Naive thymus-derived CD4-positive, alpha-beta T cell (primary cell): ENCODE measurements at regions not wholly inside any gene's neighbourhood (a gene's known extent, or its start where the extent isn't known, plus 50 kb on each side); places are given as distances from the start of the nearest gene placed in this dataset.

ENCODE experiments used
- ATAC-seq: fragments of 150-1000 bp; cut with Tn5 transposase; 2 replicates; pipeline ENCODE4 v1.10.0; 2021; ENCODE audit warnings: mild to moderate bottlenecking, moderate library complexity
- CTCF ChIA-PET: fragments of 350-600 bp; sonication (Branson Sonifier 250); formaldehyde crosslinking; loops from one replicate; lab custom pipeline; 2021; ENCODE audit warnings: antibody characterized with exemption; lab: Charles Lee
- POLR2A ChIA-PET: fragments of 350-600 bp; sonication (Branson Sonifier 250); formaldehyde crosslinking; loops from one replicate; lab custom pipeline; 2021; ENCODE audit warnings: antibody characterized with exemption, inconsistent platforms; lab: Charles Lee
- DNase-seq, 9 donors: peaks; one replicate each; pipeline versions ENCODE4 v3.0.0 to v3.0.0-alpha.2; 2020 to 2022; ENCODE audit warnings: mixed read lengths in 1 of 9
- H3K27ac ChIP-seq: one replicate; pipeline ENCODE4 v1.7.0; 2013; ENCODE audit warnings: mild to moderate bottlenecking, low read depth, low read length, moderate library complexity
- H3K27me3 ChIP-seq, 2 donors: one replicate each; pipeline ENCODE4 v1.7.0; 2013; ENCODE audit warnings: low read length in 2 of 2, mild to moderate bottlenecking in 2 of 2, moderate library complexity in 2 of 2; ENCODE audit not compliant: control insufficient read depth in 2 of 2, insufficient read depth in 2 of 2
- H3K36me3 ChIP-seq, 3 experiments: 1 replicate in 2 of 3; 2 replicates in 1 of 3; pipeline ENCODE4 v1.7.0; 2013; ENCODE audit warnings: low read length in 3 of 3, mild to moderate bottlenecking in 3 of 3, moderate library complexity in 1 of 3; ENCODE audit not compliant: insufficient read depth in 3 of 3, control insufficient read depth in 2 of 3
- H3K4me1 ChIP-seq, 2 donors: one replicate each; pipeline ENCODE4 v1.7.0; 2013; ENCODE audit warnings: low read length in 2 of 2, mild to moderate bottlenecking in 2 of 2, moderate library complexity in 1 of 2; ENCODE audit not compliant: control insufficient read depth in 2 of 2, insufficient read depth in 2 of 2
- H3K4me3 ChIP-seq: 2 replicates; pipeline ENCODE4 v1.7.0; 2013; ENCODE audit warnings: mild to moderate bottlenecking, low read length
- H3K9me3 ChIP-seq, 3 experiments: 1 replicate in 2 of 3; 2 replicates in 1 of 3; pipeline ENCODE4 v1.7.0; 2013; ENCODE audit warnings: low read length in 3 of 3; ENCODE audit not compliant: control insufficient read depth in 2 of 3
- H3K27ac Mint-ChIP-seq, 9 donors: one replicate each; pipeline ENCODE4 v1.8.0; 2020 to 2022; ENCODE audit warnings: mixed read lengths in 9 of 9, mild to moderate bottlenecking in 8 of 9, moderate library complexity in 5 of 9, inconsistent platforms in 2 of 9
- H3K27me3 Mint-ChIP-seq, 5 donors: one replicate each; pipeline ENCODE4 v1.8.0; 2021 to 2022; ENCODE audit warnings: mixed read lengths in 5 of 5, mild to moderate bottlenecking in 1 of 5
- H3K36me3 Mint-ChIP-seq, 5 donors: one replicate each; pipeline ENCODE4 v1.8.0; 2020 to 2022; ENCODE audit warnings: mixed read lengths in 5 of 5, mild to moderate bottlenecking in 3 of 5, inconsistent platforms in 1 of 5
- H3K4me1 Mint-ChIP-seq, 7 donors: one replicate each; pipeline ENCODE4 v1.8.0; 2020 to 2022; ENCODE audit warnings: mixed read lengths in 7 of 7, mild to moderate bottlenecking in 3 of 7, inconsistent platforms in 1 of 7
- H3K4me3 Mint-ChIP-seq, 10 donors: one replicate each; pipeline ENCODE4 v1.8.0; 2020 to 2022; ENCODE audit warnings: mild to moderate bottlenecking in 10 of 10, mixed read lengths in 10 of 10, moderate library complexity in 6 of 10, inconsistent platforms in 2 of 10
- H3K9me3 Mint-ChIP-seq, 11 donors: one replicate each; pipeline ENCODE4 v1.8.0; 2020 to 2022; ENCODE audit warnings: mixed read lengths in 11 of 11, mild to moderate bottlenecking in 4 of 11, inconsistent platforms in 1 of 11, moderate library complexity in 1 of 11
- intact Hi-C, 2 donors: fragments of 100-400 bp; cut with micrococcal nuclease; formaldehyde crosslinking; loops; one replicate each; pipeline ENCODE4 v1.15.1; 2023

- H3K27ac Mint-ChIP-seq: no peak overlapping the region
- H3K9me3 Mint-ChIP-seq: peaks cover 0 to 5% (median 0%) of the 10 kb centered on the region in 11 donors
- no peaks in the 10 kb centered on the region for H3K9me3 ChIP-seq
- ChIA-PET POLR2A (no interaction called here), CTCF (no interaction called here)
- peaks cover 0 to 10% (median 6%) of the 10 kb centered on the region in 5 donors for H3K27me3 Mint-ChIP-seq
- no peak overlapping the region for H3K4me3 ChIP-seq
- H3K36me3 Mint-ChIP-seq: no peaks in the 10 kb centered on the region
- H3K27ac ChIP-seq: no peak overlapping the region
- H3K36me3 ChIP-seq: no peaks in the 10 kb centered on the region
- ATAC-seq (no peak), DNase-seq (no peak)
- H3K4me3 Mint-ChIP-seq: no peak overlapping the region
- H3K4me1 Mint-ChIP-seq: peaks cover 0 to 5% (median 0%) of the 10 kb centered on the region in 7 donors
- intact Hi-C loops: no loop called here
- H3K27me3 ChIP-seq: no peaks in the 10 kb centered on the region
- no peaks in the 10 kb centered on the region for H3K4me1 ChIP-seq
These were observed 136.3 kb upstream of the ESR1 start for GRCh38 chr6:151671195-151671594.

- Mint-ChIP-seq H3K36me3 (no peaks in the 10 kb centered on the region), H3K27ac (no peak overlapping the region), H3K4me1 (peaks cover 0 to 5% (median 0%) of the 10 kb centered on the region in 7 donors), H3K9me3 (peaks cover 0 to 5% (median 0%) of the 10 kb centered on the region in 11 donors), H3K4me3 (no peak overlapping the region), H3K27me3 (peaks cover 0 to 4% (median under 1%) of the 10 kb centered on the region in 5 donors)
- DNase-seq: no peak
- intact Hi-C loops: no loop called here
- Histone ChIP-seq H3K4me1 (no peaks in the 10 kb centered on the region), H3K4me3 (no peak overlapping the region), H3K27ac (no peak overlapping the region), H3K9me3 (no peaks in the 10 kb centered on the region), H3K27me3 (no peaks in the 10 kb centered on the region), H3K36me3 (no peaks in the 10 kb centered on the region)
- no peak for ATAC-seq
- POLR2A ChIA-PET: no interaction called here
- CTCF ChIA-PET: interaction anchor here (0.5 kb wide), 1 partner anchor 590 kb away, joined by 3 read pairs; no protein-coding TSS in a partner anchor
These were observed 132.9 kb upstream of the ESR1 start for GRCh38 chr6:151674578-151674977.

- Mint-ChIP-seq H3K9me3 (peaks cover 0 to 5% (median 0%) of the 10 kb centered on the region in 11 donors), H3K4me1 (peaks cover 0 to 6% (median under 1%) of the 10 kb centered on the region in 7 donors), H3K27ac (peak overlapping the region in 1 of 9 donors; percentile 33), H3K4me3 (no peak overlapping the region), H3K36me3 (no peaks in the 10 kb centered on the region), H3K27me3 (peaks cover 0 to 4% (median under 1%) of the 10 kb centered on the region in 5 donors)
- ATAC-seq: peak; percentile 79
- ChIA-PET POLR2A (interaction anchor here (0.6 kb wide), 1 partner anchor 18 kb away, joined by 3 read pairs; no protein-coding TSS in a partner anchor), CTCF (interaction anchor here (0.5 to 1.4 kb wide), 4 partner anchors 13 to 587 kb away, joined by 3 to 8 read pairs (median 3); no protein-coding TSS in a partner anchor)
- peak in 8 of 9 donors; percentile 8 to 54 (median 44) for DNase-seq
- Histone ChIP-seq H3K27ac (no peak overlapping the region), H3K4me1 (no peaks in the 10 kb centered on the region), H3K4me3 (no peak overlapping the region), H3K27me3 (no peaks in the 10 kb centered on the region), H3K9me3 (no peaks in the 10 kb centered on the region), H3K36me3 (no peaks in the 10 kb centered on the region)
- intact Hi-C loops: loop anchor here (1.0 to 5.0 kb wide), 6 partner anchors 14 to 681 kb away; no protein-coding TSS in a partner anchor
These were observed 131.6 kb upstream of the ESR1 start for GRCh38 chr6:151675746-151676459.

DNA sequence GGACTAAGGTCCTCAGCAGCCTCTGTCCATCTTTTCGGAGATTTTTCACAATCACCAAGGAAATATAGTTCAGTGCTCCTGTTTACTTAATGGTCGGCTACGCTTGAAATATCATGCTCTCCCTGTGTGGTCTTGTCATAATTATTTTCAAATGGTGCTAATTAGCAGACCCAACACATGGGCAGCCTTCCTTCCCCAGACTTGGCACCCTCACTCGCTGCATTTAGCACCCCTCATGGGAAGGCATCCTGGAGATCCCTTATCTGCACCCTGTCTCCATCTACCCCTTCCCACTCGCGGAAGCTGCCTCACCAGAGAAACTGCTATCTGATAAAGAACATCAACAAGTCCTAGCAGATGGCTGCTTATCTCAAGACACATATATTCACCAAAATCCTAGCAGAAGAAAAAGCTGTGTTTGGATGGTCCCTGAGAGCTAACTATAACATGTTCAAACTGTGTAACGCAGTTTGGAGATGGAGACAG lies 131.0 kb upstream of the ESR1 start:
- intact Hi-C loops: loop anchor here in 1 of 2 donors (5.0 kb wide), 1 partner anchor 681 kb away; no protein-coding TSS in a partner anchor
- Mint-ChIP-seq H3K27me3 (peaks cover 0 to 4% (median 2%) of the 10 kb centered on the region in 5 donors), H3K9me3 (no peaks in the 10 kb centered on the region), H3K4me1 (peaks cover 1 to 8% (median 6%) of the 10 kb centered on the region in 7 donors), H3K4me3 (no peak overlapping the region), H3K27ac (no peak overlapping the region), H3K36me3 (no peaks in the 10 kb centered on the region)
- ATAC-seq (no peak), DNase-seq (no peak)
- Histone ChIP-seq H3K36me3 (no peaks in the 10 kb centered on the region), H3K4me3 (no peak overlapping the region), H3K4me1 (no peaks in the 10 kb centered on the region), H3K27ac (no peak overlapping the region), H3K27me3 (no peaks in the 10 kb centered on the region), H3K9me3 (no peaks in the 10 kb centered on the region)
- CTCF ChIA-PET: interaction anchor here (0.6 to 1.4 kb wide), 2 partner anchors 12 to 234 kb away, joined by 3 read pairs; no protein-coding TSS in a partner anchor
- POLR2A ChIA-PET: no interaction called here

- no peak overlapping the region for H3K27ac Mint-ChIP-seq
- intact Hi-C loops: loop anchor here in 1 of 2 donors (5.0 kb wide), 1 partner anchor 680 kb away; no protein-coding TSS in a partner anchor
- H3K4me3 ChIP-seq: no peak overlapping the region
- peaks cover 0 to 10% (median 5%) of the 10 kb centered on the region in 5 donors for H3K27me3 Mint-ChIP-seq
- DNase-seq: no peak
- no peaks in the 10 kb centered on the region for H3K9me3 ChIP-seq
- no peaks in the 10 kb centered on the region for H3K36me3 Mint-ChIP-seq
- no peaks in the 10 kb centered on the region for H3K4me1 ChIP-seq
- ChIA-PET CTCF (interaction anchor here (1.4 kb wide), 1 partner anchor 235 kb away, joined by 3 read pairs; no protein-coding TSS in a partner anchor), POLR2A (no interaction called here)
- H3K9me3 Mint-ChIP-seq: no peaks in the 10 kb centered on the region
- no peaks in the 10 kb centered on the region for H3K36me3 ChIP-seq
- no peaks in the 10 kb centered on the region for H3K27me3 ChIP-seq
- H3K27ac ChIP-seq: no peak overlapping the region
- no peak for ATAC-seq
- H3K4me3 Mint-ChIP-seq: no peak overlapping the region
- peaks cover 5 to 16% (median 10%) of the 10 kb centered on the region in 7 donors for H3K4me1 Mint-ChIP-seq
These were observed 130.1 kb upstream of the ESR1 start for GRCh38 chr6:151677404-151677803.

- intact Hi-C loops: loop anchor here in 1 of 2 donors (5.0 kb wide), 1 partner anchor 678 kb away; no protein-coding TSS in a partner anchor
- H3K4me3 ChIP-seq: no peak overlapping the region
- H3K36me3 ChIP-seq: no peaks in the 10 kb centered on the region
- H3K4me1 Mint-ChIP-seq: peaks cover 5 to 16% (median 10%) of the 10 kb centered on the region in 7 donors
- ChIA-PET POLR2A (no interaction called here), CTCF (interaction anchor here (2.7 kb wide), 1 partner anchor 11 kb away, joined by 11 read pairs; no protein-coding TSS in a partner anchor)
- H3K4me1 ChIP-seq: no peaks in the 10 kb centered on the region
- H3K27me3 Mint-ChIP-seq: peaks cover 2 to 19% (median 12%) of the 10 kb centered on the region in 5 donors
- H3K27ac ChIP-seq: no peak overlapping the region
- no peak overlapping the region for H3K27ac Mint-ChIP-seq
- ATAC-seq (no peak), DNase-seq (no peak)
- no peaks in the 10 kb centered on the region for H3K36me3 Mint-ChIP-seq
- no peaks in the 10 kb centered on the region for H3K27me3 ChIP-seq
- no peak overlapping the region for H3K4me3 Mint-ChIP-seq
- H3K9me3 Mint-ChIP-seq: no peaks in the 10 kb centered on the region
- no peaks in the 10 kb centered on the region for H3K9me3 ChIP-seq
These were observed 128.4 kb upstream of the ESR1 start for GRCh38 chr6:151679081-151679480.
